Neuronal stem cell (in vitro differentiated cells): ENCODE measurements at regions not wholly inside any gene's neighbourhood (a gene's known extent, or its start where the extent isn't known, plus 50 kb on each side); places are given as distances from the start of the nearest gene placed in this dataset.

Source experiments
- DNase-seq: peaks from one replicate; pipeline ENCODE4 v3.0.0-alpha.2; 2013; ENCODE audit warnings: low spot score
- H2AFZ ChIP-seq: one replicate; pipeline ENCODE4 v1.6.1; 2013; ENCODE audit warnings: mild to moderate bottlenecking, low read length, inconsistent platforms
- H2AK5ac ChIP-seq: 2 replicates; pipeline ENCODE4 v1.6.1; 2013; ENCODE audit warnings: low read depth, mild to moderate bottlenecking, inconsistent platforms, low read length, moderate library complexity, mixed read lengths
- H2BK120ac ChIP-seq: 2 replicates; pipeline ENCODE4 v1.6.1; 2013; ENCODE audit warnings: low read depth, mild to moderate bottlenecking, inconsistent platforms, low read length, moderate library complexity, mixed read lengths
- H2BK12ac ChIP-seq: one replicate; pipeline ENCODE4 v1.6.1; 2013; ENCODE audit warnings: low read length, inconsistent platforms
- H2BK15ac ChIP-seq: 2 replicates; pipeline ENCODE4 v1.6.1; 2013; ENCODE audit warnings: mild to moderate bottlenecking, low read length, inconsistent platforms, mixed read lengths
- H2BK5ac ChIP-seq: one replicate; pipeline ENCODE4 v1.6.1; 2013; ENCODE audit warnings: inconsistent platforms, mild to moderate bottlenecking, low read length, moderate library complexity
- H3K14ac ChIP-seq: one replicate; pipeline ENCODE4 v1.6.1; 2013; ENCODE audit warnings: low read length, inconsistent platforms
- H3K18ac ChIP-seq: 2 replicates; pipeline ENCODE4 v1.6.1; 2013; ENCODE audit warnings: low read length, inconsistent platforms
- H3K23ac ChIP-seq: 2 replicates; pipeline ENCODE4 v1.6.1; 2013; ENCODE audit warnings: low read depth, mild to moderate bottlenecking, mixed read lengths, low read length, inconsistent platforms; ENCODE audit not compliant: poor library complexity
- H3K27ac ChIP-seq: replicated peaks from 3 replicates; pipeline ENCODE4 v1.5.1; 2013; ENCODE audit warnings: low read length, inconsistent platforms
- H3K27me3 ChIP-seq, 3 experiments: 2 replicates each; pipeline ENCODE4 v1.6.1; 2013; ENCODE audit warnings: low read length in 3 of 3, mild to moderate bottlenecking in 2 of 3, inconsistent platforms in 1 of 3, low read depth in 1 of 3, mixed read lengths in 1 of 3, moderate library complexity in 1 of 3; ENCODE audit not compliant: control insufficient read depth in 3 of 3, insufficient read depth in 3 of 3
- H3K36me3 ChIP-seq, 2 donors: replicated peaks in 1 of 2; 2 replicates each; pipeline ENCODE4 v1.6.1; 2013; ENCODE audit warnings: low read length in 2 of 2; ENCODE audit not compliant: control insufficient read depth in 2 of 2, insufficient read depth in 2 of 2
- H3K4ac ChIP-seq: 2 replicates; pipeline ENCODE4 v1.6.1; 2013; ENCODE audit warnings: inconsistent platforms, mild to moderate bottlenecking, low read length, moderate library complexity
- H3K4me1 ChIP-seq, 2 donors: 1 replicate in 1 of 2; 2 replicates in 1 of 2; pipeline ENCODE4 v1.6.1; 2013; ENCODE audit warnings: low read length in 2 of 2, low read depth in 1 of 2; ENCODE audit not compliant: control insufficient read depth in 2 of 2, insufficient read depth in 1 of 2
- H3K4me2 ChIP-seq: one replicate; pipeline ENCODE4 v1.6.1; 2013; ENCODE audit warnings: mild to moderate bottlenecking, low read length, inconsistent platforms; ENCODE audit not compliant: insufficient read depth, poor library complexity, severe bottlenecking
- H3K4me3 ChIP-seq, 2 donors: 2 replicates each; pipeline ENCODE4 v1.5.1; 2013; ENCODE audit warnings: low read length in 2 of 2, mild to moderate bottlenecking in 2 of 2, inconsistent platforms in 1 of 2, moderate library complexity in 1 of 2
- H3K79me1 ChIP-seq: one replicate; pipeline ENCODE4 v1.6.1; 2013; ENCODE audit warnings: low read depth, mild to moderate bottlenecking, inconsistent platforms, low read length, moderate library complexity
- H3K9ac ChIP-seq: one replicate; pipeline ENCODE4 v1.6.1; 2013; ENCODE audit warnings: mild to moderate bottlenecking, low read depth, low read length, inconsistent platforms; ENCODE audit not compliant: poor library complexity
- H3K9me3 ChIP-seq, 2 donors: replicated peaks in 1 of 2; 2 replicates each; pipeline versions ENCODE3 to v1.6.1; 2013; ENCODE audit warnings: low read length in 2 of 2, mild to moderate bottlenecking in 2 of 2, inconsistent platforms in 1 of 2, low read depth in 1 of 2, mixed read lengths in 1 of 2, moderate library complexity in 1 of 2; ENCODE audit not compliant: control insufficient read depth in 2 of 2, insufficient read depth in 1 of 2
- H4K8ac ChIP-seq: one replicate; pipeline ENCODE4 v1.6.1; 2013; ENCODE audit warnings: low read depth, mild to moderate bottlenecking, inconsistent platforms, low read length, moderate library complexity
- H4K91ac ChIP-seq: one replicate; pipeline ENCODE4 v1.6.1; 2013; ENCODE audit warnings: low read length, low read depth, mild to moderate bottlenecking, inconsistent platforms; ENCODE audit not compliant: poor library complexity
- WGBS, 2 donors: extraction: QIAGEN DNeasy Blood & Tissue Kit; methylation state at CpG; one replicate each; pipeline ENCODE4 v1.1.7; 2013; ENCODE audit warnings: missing lambda C conversion rate in 2 of 2, mixed read lengths in 1 of 2; ENCODE audit not compliant: insufficient read length in 2 of 2, insufficient replicate concordance in 1 of 2; ENCODE audit errors: extremely low coverage in 2 of 2; 5-methylcytosine and 5-hydroxymethylcytosine counted together

GRCh38 chr2:136322428-136322827 is 204.5 kb upstream of the CXCR4 start:
- Histone ChIP-seq H3K27me3 (no peaks in the 10 kb centered on the region), H3K4me1 (peaks cover 0 to 9% of the 10 kb centered on the region in 2 donors), H4K91ac (no peak overlapping the region), H3K36me3 (no peaks in the 10 kb centered on the region), H2BK12ac (no peak overlapping the region), H2BK15ac (no peak overlapping the region), H3K79me1 (no peaks in the 10 kb centered on the region), H3K4me3 (no peak overlapping the region), H3K23ac (no peak overlapping the region), H3K9ac (no peak overlapping the region), H3K4ac (no peak overlapping the region), H4K8ac (no peak overlapping the region), H3K9me3 (no peaks in the 10 kb centered on the region), H3K27ac (no peak overlapping the region), H3K4me2 (no peak overlapping the region), H2AK5ac (no peak overlapping the region), H3K14ac (no peak overlapping the region), H2BK5ac (no peak overlapping the region), H2AFZ (no peak overlapping the region), H2BK120ac (no peak overlapping the region), H3K18ac (no peak overlapping the region)
- no CpG with 5 or more reads among the region's 2 CpGs for WGBS, 2 donors
- no peak for DNase-seq

- no peak overlapping the region for H2AFZ ChIP-seq
- H3K27ac ChIP-seq = no peak overlapping the region
- H2BK120ac ChIP-seq = no peak overlapping the region
- no peak overlapping the region for H4K8ac ChIP-seq
- H3K4me1 ChIP-seq = peaks cover 0 to 4% of the 10 kb centered on the region in 2 donors
- peak overlapping the region; percentile 95 for H2BK12ac ChIP-seq
- whole genome bisulfite sequencing, 2 donors = no CpG with 5 or more reads among the region's 11 CpGs
- H3K27me3 ChIP-seq = no peaks in the 10 kb centered on the region
- no peak overlapping the region for H3K9ac ChIP-seq
- H2BK15ac ChIP-seq = no peak overlapping the region
- H3K23ac ChIP-seq = no peak overlapping the region
- no peaks in the 10 kb centered on the region for H3K79me1 ChIP-seq
- H3K4me3 ChIP-seq = no peak overlapping the region
- H3K4ac ChIP-seq = no peak overlapping the region
- H3K36me3 ChIP-seq = no peaks in the 10 kb centered on the region
- no peaks in the 10 kb centered on the region for H3K9me3 ChIP-seq
- no peak overlapping the region for H3K4me2 ChIP-seq
- H3K18ac ChIP-seq = no peak overlapping the region
- H2AK5ac ChIP-seq = peak overlapping the region; percentile 14
- H2BK5ac ChIP-seq = no peak overlapping the region
- H4K91ac ChIP-seq = no peak overlapping the region
- H3K14ac ChIP-seq = peak overlapping the region; percentile 41
- DNase-seq = no peak
Observed at GRCh38 chr2:136319651-136320050, 201.7 kb upstream of the CXCR4 start.

GRCh38 chr2:136319237-136319636 is 201.3 kb upstream of the CXCR4 start:
- no peak overlapping the region for H3K9ac ChIP-seq
- no peak overlapping the region for H2AK5ac ChIP-seq
- H4K91ac ChIP-seq = no peak overlapping the region
- H3K18ac ChIP-seq = no peak overlapping the region
- no peaks in the 10 kb centered on the region for H3K9me3 ChIP-seq
- DNase-seq = no peak
- H3K36me3 ChIP-seq = no peaks in the 10 kb centered on the region
- H3K27me3 ChIP-seq = no peaks in the 10 kb centered on the region
- no peak overlapping the region for H3K4me2 ChIP-seq
- H2BK5ac ChIP-seq = no peak overlapping the region
- no peak overlapping the region for H2BK15ac ChIP-seq
- H2BK12ac ChIP-seq = no peak overlapping the region
- no peak overlapping the region for H3K4ac ChIP-seq
- no peaks in the 10 kb centered on the region for H3K79me1 ChIP-seq
- peaks cover 0 to 4% of the 10 kb centered on the region in 2 donors for H3K4me1 ChIP-seq
- H2AFZ ChIP-seq = no peak overlapping the region
- no CpG with 5 or more reads among the region's 2 CpGs for WGBS, 2 donors
- no peak overlapping the region for H4K8ac ChIP-seq
- H2BK120ac ChIP-seq = no peak overlapping the region
- no peak overlapping the region for H3K14ac ChIP-seq
- no peak overlapping the region for H3K27ac ChIP-seq
- H3K23ac ChIP-seq = no peak overlapping the region
- H3K4me3 ChIP-seq = no peak overlapping the region

GRCh38 chr2:136314240-136314639 is 196.3 kb upstream of the CXCR4 start:
- Histone ChIP-seq H3K4me3 (no peak overlapping the region), H4K91ac (no peak overlapping the region), H3K4me1 (peaks cover 0 to 2% of the 10 kb centered on the region in 2 donors), H3K4me2 (no peak overlapping the region), H2BK5ac (no peak overlapping the region), H2BK15ac (no peak overlapping the region), H3K14ac (no peak overlapping the region), H3K27me3 (no peaks in the 10 kb centered on the region), H2BK12ac (no peak overlapping the region), H3K9ac (no peak overlapping the region), H3K18ac (no peak overlapping the region), H3K23ac (no peak overlapping the region), H3K9me3 (no peaks in the 10 kb centered on the region), H3K4ac (no peak overlapping the region), H3K27ac (no peak overlapping the region), H2BK120ac (no peak overlapping the region), H2AFZ (no peak overlapping the region), H3K36me3 (no peaks in the 10 kb centered on the region), H4K8ac (no peak overlapping the region), H3K79me1 (no peaks in the 10 kb centered on the region), H2AK5ac (no peak overlapping the region)
- DNase-seq = no peak
